EH (cell line): ENCODE measurements at regions not wholly inside any gene's neighbourhood (a gene's known extent, or its start where the extent isn't known, plus 50 kb on each side); places are given as distances from the start of the nearest gene placed in this dataset.
"Not testable (repeated sequence)": the region's sequence is repeated elsewhere in the genome, so short reads cannot be mapped to it uniquely, and the experiment has no call there.

Experiments
- DNase-seq: peaks from one replicate; pipeline ENCODE4 v3.0.0-alpha.2; 2015; ENCODE audit warnings: low read depth

- no peak for DNase-seq
Observed at GRCh38 chr12:7591531-7591930, 74.2 kb downstream of the APOBEC1 start.

GRCh38 chr12:7590085-7590484 lies 75.6 kb downstream of the APOBEC1 start:
- not testable (repeated sequence) for DNase-seq

GRCh38 chr12:7588742-7589329 lies 76.9 kb downstream of the APOBEC1 start:
- DNase-seq = peak; percentile 64

- DNase-seq = not testable (repeated sequence)
Observed at GRCh38 chr12:7584137-7584536, 80.6 kb upstream of the CD163 start.

- DNase-seq = no peak
Observed at GRCh38 chr12:7583471-7583870, 79.9 kb upstream of the CD163 start.

GRCh38 chr12:7582796-7583195 lies 79.2 kb upstream of the CD163 start:
- DNase-seq = no peak

GRCh38 chr12:7581625-7582024 lies 78.0 kb upstream of the CD163 start:
- no peak for DNase-seq

GRCh38 chr12:7581046-7581445 lies 77.5 kb upstream of the CD163 start:
- no peak for DNase-seq

GRCh38 chr12:7571257-7571656 lies 67.7 kb upstream of the CD163 start:
- no peak for DNase-seq

- DNase-seq = no peak
Observed at GRCh38 chr12:7557227-7557626, 53.6 kb upstream of the CD163 start.

GRCh38 chr12:7555752-7556151 lies 52.2 kb upstream of the CD163 start:
- DNase-seq = peak; percentile 84

- DNase-seq = not testable (repeated sequence)
Observed at GRCh38 chr12:7554831-7555230, 51.3 kb upstream of the CD163 start.
